GM23248 (cell line): ENCODE measurements at regions not wholly inside any gene's neighbourhood (a gene's known extent, or its start where the extent isn't known, plus 50 kb on each side); places are given as distances from the start of the nearest gene placed in this dataset.

ENCODE experiments used
- DNase-seq: peaks from one replicate; pipeline ENCODE4 v3.0.0-alpha.2; 2015
- H2AFZ ChIP-seq: fragments of 200-600 bp; sonication (generic); 2 replicates; pipeline ENCODE4 v1.6.1; 2016; ENCODE audit warnings: antibody characterized with exemption
- H3F3A ChIP-seq: fragments of 200-600 bp; sonication (generic); 2 replicates; pipeline ENCODE4 v1.6.1; 2016; ENCODE audit warnings: mild to moderate bottlenecking, antibody characterized with exemption, mixed run types; ENCODE audit not compliant: insufficient read depth
- H3K27ac ChIP-seq: fragments of 200-600 bp; sonication (generic); 2 replicates; pipeline ENCODE4 v1.5.1; 2016; ENCODE audit warnings: mild to moderate bottlenecking
- H3K27me3 ChIP-seq: fragments of 200-600 bp; sonication (generic); replicated peaks from 2 replicates; pipeline ENCODE4 v1.6.1; 2016; ENCODE audit warnings: mild to moderate bottlenecking; ENCODE audit not compliant: insufficient read depth
- H3K36me3 ChIP-seq: fragments of 200-600 bp; sonication (generic); 2 replicates; pipeline ENCODE4 v1.6.1; 2016; ENCODE audit warnings: low read depth, mild to moderate bottlenecking
- H3K4me1 ChIP-seq: fragments of 200-600 bp; sonication (generic); 2 replicates; pipeline ENCODE4 v1.6.1; 2016; ENCODE audit warnings: mild to moderate bottlenecking; ENCODE audit not compliant: insufficient read depth
- H3K4me2 ChIP-seq: fragments of 200-600 bp; sonication (generic); one replicate; pipeline ENCODE4 v1.6.1; 2016; ENCODE audit warnings: mild to moderate bottlenecking; ENCODE audit not compliant: unreplicated experiment
- H3K4me3 ChIP-seq: fragments of 200-600 bp; sonication (generic); 2 replicates; pipeline ENCODE4 v1.5.1; 2016; ENCODE audit warnings: mild to moderate bottlenecking
- H3K79me2 ChIP-seq: fragments of 200-600 bp; sonication (generic); 2 replicates; pipeline ENCODE4 v1.6.1; 2016; ENCODE audit warnings: mild to moderate bottlenecking; ENCODE audit not compliant: insufficient read depth
- H3K9ac ChIP-seq: fragments of 200-600 bp; sonication (generic); 2 replicates; pipeline ENCODE4 v1.6.1; 2016; ENCODE audit warnings: mild to moderate bottlenecking
- H3K9me2 ChIP-seq: fragments of 200-600 bp; sonication (generic); 2 replicates; pipeline ENCODE4 v1.6.1; 2016; ENCODE audit warnings: mixed run types, mild to moderate bottlenecking, moderate library complexity; ENCODE audit not compliant: insufficient read depth
- H3K9me3 ChIP-seq: fragments of 200-600 bp; sonication (generic); one replicate; pipeline ENCODE4 v1.6.1; 2017; ENCODE audit warnings: low read depth
- H4K20me1 ChIP-seq: fragments of 200-600 bp; sonication (generic); 2 replicates; pipeline ENCODE4 v1.6.0; 2016; ENCODE audit not compliant: insufficient read depth
- EZH2 ChIP-seq: fragments of 200-600 bp; sonication (generic); IDR thresholded peaks from 2 replicates; pipeline ENCODE4 v1.6.1; 2018; ENCODE audit warnings: antibody characterized with exemption, mild to moderate bottlenecking; ENCODE audit not compliant: insufficient read depth, poor library complexity, severe bottlenecking
- EZH2phosphoT487 ChIP-seq: fragments of 200-600 bp; sonication (generic); IDR thresholded peaks from 2 replicates; pipeline ENCODE4 v1.6.1; 2018; ENCODE audit warnings: antibody characterized with exemption, moderate library complexity, mild to moderate bottlenecking, low read depth; ENCODE audit not compliant: insufficient read depth
- WGBS, 2 experiments: methylation state at CpG; one replicate each; pipeline ENCODE4 v1.1.6; 2015 to 2017; ENCODE audit warnings: low lambda C conversion rate in 2 of 2, low coverage in 1 of 2; ENCODE audit errors: missing lambda C conversion rate in 2 of 2; 5-methylcytosine and 5-hydroxymethylcytosine counted together
- in situ Hi-C: fragments of 300-500 bp; cut with MboI; formaldehyde crosslinking; loops from 2 replicates; pipeline ENCODE4 v1.15.0; 2020

- DNase-seq: no peak
- Histone ChIP-seq H3K27me3 (no peaks in the 10 kb centered on the region), H3K9me3 (no peaks in the 10 kb centered on the region), H3K4me2 (peak overlapping the region; percentile 13), H2AFZ (peak overlapping the region; percentile 22; the same call in 1 of the 2 replicates), H3K36me3 (no peaks in the 10 kb centered on the region), H3F3A (peaks cover 17% of the 10 kb centered on the region), H3K4me1 (peaks cover 19% of the 10 kb centered on the region), H3K4me3 (no peak overlapping the region), H3K9me2 (no peaks in the 10 kb centered on the region), H3K9ac (no peak overlapping the region), H3K79me2 (no peaks in the 10 kb centered on the region), H4K20me1 (no peaks in the 10 kb centered on the region), H3K27ac (no peak overlapping the region)
- 47 to 65% methylated on average over 3 of the region's 3 CpGs for WGBS, 2 experiments
- no peak for TF ChIP-seq EZH2
- TF ChIP-seq EZH2phosphoT487: no peak
- in situ Hi-C loops: no loop called here
These were observed 361.7 kb upstream of the ACVR2A start for GRCh38 chr2:147482916-147483669.

GRCh38 chr2:147482111-147482895 is 362.5 kb upstream of the ACVR2A start:
- 57 to 58% methylated on average over 6 of the region's 6 CpGs for WGBS, 2 experiments
- Histone ChIP-seq H3F3A (peaks cover 17% of the 10 kb centered on the region), H3K9ac (no peak overlapping the region), H3K27me3 (no peaks in the 10 kb centered on the region), H3K4me3 (no peak overlapping the region), H3K4me1 (peaks cover 19% of the 10 kb centered on the region), H3K79me2 (no peaks in the 10 kb centered on the region), H2AFZ (peak overlapping the region; percentile 22; the same call in 1 of the 2 replicates), H4K20me1 (no peaks in the 10 kb centered on the region), H3K36me3 (no peaks in the 10 kb centered on the region), H3K9me2 (no peaks in the 10 kb centered on the region), H3K27ac (no peak overlapping the region), H3K9me3 (no peaks in the 10 kb centered on the region), H3K4me2 (peak overlapping the region; percentile 13)
- peak; percentile 31 for DNase-seq
- in situ Hi-C loops: no loop called here
- no peak for TF ChIP-seq EZH2phosphoT487
- no peak for TF ChIP-seq EZH2

GRCh38 chr2:147479358-147479757 is 365.5 kb upstream of the ACVR2A start:
- H3K4me1 ChIP-seq: peaks cover 19% of the 10 kb centered on the region
- H3K4me2 ChIP-seq: no peak overlapping the region
- no peak for DNase-seq
- H3K27me3 ChIP-seq: no peaks in the 10 kb centered on the region
- H3K9me2 ChIP-seq: no peaks in the 10 kb centered on the region
- no peaks in the 10 kb centered on the region for H3K36me3 ChIP-seq
- no peaks in the 10 kb centered on the region for H3K9me3 ChIP-seq
- H4K20me1 ChIP-seq: no peaks in the 10 kb centered on the region
- 70 to 71% methylated on average over 4 of the region's 4 CpGs for WGBS, 2 experiments
- no peak overlapping the region for H3K9ac ChIP-seq
- no peaks in the 10 kb centered on the region for H3K79me2 ChIP-seq
- no peak for TF ChIP-seq EZH2phosphoT487
- TF ChIP-seq EZH2: no peak
- no peak overlapping the region for H2AFZ ChIP-seq
- H3F3A ChIP-seq: peaks cover 17% of the 10 kb centered on the region
- H3K27ac ChIP-seq: no peak overlapping the region
- in situ Hi-C loops: no loop called here
- no peak overlapping the region for H3K4me3 ChIP-seq

- Histone ChIP-seq H2AFZ (no peak overlapping the region), H3K36me3 (no peaks in the 10 kb centered on the region), H3F3A (no peaks in the 10 kb centered on the region), H3K9ac (no peak overlapping the region), H3K9me3 (no peaks in the 10 kb centered on the region), H3K79me2 (no peaks in the 10 kb centered on the region), H4K20me1 (no peaks in the 10 kb centered on the region), H3K27me3 (no peaks in the 10 kb centered on the region), H3K9me2 (no peaks in the 10 kb centered on the region), H3K27ac (no peak overlapping the region), H3K4me2 (no peak overlapping the region), H3K4me1 (no peaks in the 10 kb centered on the region), H3K4me3 (no peak overlapping the region)
- in situ Hi-C loops: no loop called here
- DNase-seq: no peak
- TF ChIP-seq EZH2phosphoT487: no peak
- TF ChIP-seq EZH2: no peak
These were observed 371.8 kb upstream of the ACVR2A start for GRCh38 chr2:147473075-147473474.
